ENCODE measurements at regions not wholly inside any gene's neighbourhood (a gene's known extent, or its start where the extent isn't known, plus 50 kb on each side); places are given as distances from the start of the nearest gene placed in this dataset.

DNA sequence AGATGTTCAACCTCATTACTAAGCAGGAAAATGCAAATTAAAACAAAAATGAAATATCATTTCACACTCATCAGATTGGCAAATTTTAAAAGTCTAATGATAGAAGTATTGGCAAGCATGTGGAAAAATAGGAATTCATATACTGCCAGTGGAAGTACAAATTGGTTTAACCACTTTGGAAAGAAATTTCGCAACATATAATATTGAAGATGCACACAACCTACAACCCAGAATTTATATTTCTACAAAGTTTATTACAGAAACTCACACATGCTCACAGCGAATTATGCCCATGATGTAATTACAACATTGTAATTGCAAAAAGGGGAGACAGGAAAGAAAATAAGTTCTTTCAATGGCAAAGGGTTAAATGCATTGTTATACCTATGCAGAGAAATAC is 324.1 kb downstream of the IGSF11 start (continued):
- no peak for TF ChIP-seq ZNF331 (CRISPR knock-in tag; IDR thresholded peaks at IDR 0.05; ENCODE audit: low read depth)
- TF ChIP-seq JUNB (IDR thresholded peaks at IDR 0.05; ENCODE audit: unreplicated experiment) = no peak
- TF ChIP-seq CREB1 (CRISPR knock-in tag; IDR thresholded peaks at IDR 0.05; ENCODE audit: low read depth) = no peak
- no peak for TF ChIP-seq REST (IDR thresholded peaks at IDR 0.05; ENCODE audit: unreplicated experiment)
- TF ChIP-seq POLR2AphosphoS5 (IDR thresholded peaks at IDR 0.05; ENCODE audit: low read depth) = no peak
- TF ChIP-seq ZNF114 (CRISPR knock-in tag; IDR thresholded peaks at IDR 0.05) = no peak
- TF ChIP-seq NANOG (IDR thresholded peaks at IDR 0.05; ENCODE audit: borderline replicate concordance) = no peak

DNA sequence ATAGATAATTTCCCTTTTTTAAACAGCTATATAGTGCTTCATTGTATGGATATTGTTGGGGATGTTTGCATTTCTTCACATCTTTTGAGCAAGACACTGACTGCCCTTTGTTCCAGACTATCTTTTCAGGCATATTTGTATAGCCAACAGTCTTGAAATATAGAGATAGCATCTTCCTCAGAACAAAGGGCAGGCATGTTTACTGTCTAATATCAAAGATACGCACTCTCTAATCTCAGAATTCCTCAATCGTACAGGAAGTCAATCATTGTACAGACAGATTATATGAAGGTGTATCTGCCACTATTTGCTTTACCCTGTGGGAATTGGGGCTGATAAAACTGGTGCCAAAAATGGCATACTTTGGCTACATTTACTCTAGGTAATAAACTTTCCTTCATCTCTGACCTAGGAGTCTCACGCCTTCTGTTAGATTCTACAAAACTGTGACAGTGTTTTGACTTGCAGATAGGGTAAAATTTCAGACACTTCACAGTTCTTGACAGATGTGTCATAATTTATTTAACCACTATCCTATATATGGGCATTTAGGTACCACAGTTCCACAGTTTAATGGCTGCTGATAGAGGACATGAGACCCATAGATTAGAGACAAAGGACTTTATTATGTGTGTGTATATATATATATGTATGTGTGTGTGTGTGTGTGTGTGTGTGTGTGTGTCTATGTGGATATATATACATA is 321.0 kb downstream of the IGSF11 start:
- Mint-ChIP-seq H3K9me3 (peaks cover 5% of the 10 kb centered on the region; the same call in 2 of the 3 replicates), H3K36me3 (ENCODE audit: low read depth) (no peaks in the 10 kb centered on the region; the same call in 2 of the 3 replicates), H3K27me3 (ENCODE audit: insufficient read depth, low read depth, poor library complexity) (no peaks in the 10 kb centered on the region), H3K27ac (no peak overlapping the region), H3K4me3 (no peak overlapping the region), H3K4me1 (no peaks in the 10 kb centered on the region)
- Histone ChIP-seq H4K20me1 (replicated peaks; ENCODE audit: insufficient read depth) (no peaks in the 10 kb centered on the region), H3K4me1 (ENCODE audit: insufficient read depth) (no peaks in the 10 kb centered on the region), H3K27ac (ENCODE audit: low read depth) (no peak overlapping the region), H3K79me2 (replicated peaks; ENCODE audit: insufficient read depth) (no peaks in the 10 kb centered on the region), H3K9me2 (ENCODE audit: insufficient read depth) (no peaks in the 10 kb centered on the region), H2AFZ (no peak overlapping the region), H3K4me3 (no peak overlapping the region), H3F3A (replicated peaks; ENCODE audit: low read depth) (no peaks in the 10 kb centered on the region), H3K36me3 (ENCODE audit: insufficient read depth) (no peaks in the 10 kb centered on the region), H3K27me3 (ENCODE audit: insufficient read depth) (no peaks in the 10 kb centered on the region), H3K4me2 (no peak overlapping the region)
- ATAC-seq (no peak), DNase-seq (ENCODE audit: low spot score) (no peak)
- TF ChIP-seq, protein P1, sequence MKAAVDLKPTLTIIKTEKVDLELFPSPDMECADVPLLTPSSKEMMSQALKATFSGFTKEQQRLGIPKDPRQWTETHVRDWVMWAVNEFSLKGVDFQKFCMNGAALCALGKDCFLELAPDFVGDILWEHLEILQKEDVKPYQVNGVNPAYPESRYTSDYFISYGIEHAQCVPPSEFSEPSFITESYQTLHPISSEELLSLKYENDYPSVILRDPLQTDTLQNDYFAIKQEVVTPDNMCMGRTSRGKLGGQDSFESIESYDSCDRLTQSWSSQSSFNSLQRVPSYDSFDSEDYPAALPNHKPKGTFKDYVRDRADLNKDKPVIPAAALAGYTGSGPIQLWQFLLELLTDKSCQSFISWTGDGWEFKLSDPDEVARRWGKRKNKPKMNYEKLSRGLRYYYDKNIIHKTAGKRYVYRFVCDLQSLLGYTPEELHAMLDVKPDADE (IDR thresholded peaks at IDR 0.05) = no peak
- TF ChIP-seq, protein P2, sequence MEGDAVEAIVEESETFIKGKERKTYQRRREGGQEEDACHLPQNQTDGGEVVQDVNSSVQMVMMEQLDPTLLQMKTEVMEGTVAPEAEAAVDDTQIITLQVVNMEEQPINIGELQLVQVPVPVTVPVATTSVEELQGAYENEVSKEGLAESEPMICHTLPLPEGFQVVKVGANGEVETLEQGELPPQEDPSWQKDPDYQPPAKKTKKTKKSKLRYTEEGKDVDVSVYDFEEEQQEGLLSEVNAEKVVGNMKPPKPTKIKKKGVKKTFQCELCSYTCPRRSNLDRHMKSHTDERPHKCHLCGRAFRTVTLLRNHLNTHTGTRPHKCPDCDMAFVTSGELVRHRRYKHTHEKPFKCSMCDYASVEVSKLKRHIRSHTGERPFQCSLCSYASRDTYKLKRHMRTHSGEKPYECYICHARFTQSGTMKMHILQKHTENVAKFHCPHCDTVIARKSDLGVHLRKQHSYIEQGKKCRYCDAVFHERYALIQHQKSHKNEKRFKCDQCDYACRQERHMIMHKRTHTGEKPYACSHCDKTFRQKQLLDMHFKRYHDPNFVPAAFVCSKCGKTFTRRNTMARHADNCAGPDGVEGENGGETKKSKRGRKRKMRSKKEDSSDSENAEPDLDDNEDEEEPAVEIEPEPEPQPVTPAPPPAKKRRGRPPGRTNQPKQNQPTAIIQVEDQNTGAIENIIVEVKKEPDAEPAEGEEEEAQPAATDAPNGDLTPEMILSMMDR (conservative IDR thresholded peaks at IDR 0.05; ENCODE audit: low read depth in 2 of 2) = no peak
- TF ChIP-seq REST (IDR thresholded peaks at IDR 0.05; ENCODE audit: unreplicated experiment) = no peak

Measured in GM23338 (cell line).